AG08396 (cell line): ENCODE measurements at regions not wholly inside any gene's neighbourhood (a gene's known extent, or its start where the extent isn't known, plus 50 kb on each side); places are given as distances from the start of the nearest gene placed in this dataset.

ENCODE experiments used
- DNase-seq: peaks from one replicate; pipeline ENCODE4 v3.0.0; 2012; ENCODE audit warnings: low spot score, mixed read lengths

DNA sequence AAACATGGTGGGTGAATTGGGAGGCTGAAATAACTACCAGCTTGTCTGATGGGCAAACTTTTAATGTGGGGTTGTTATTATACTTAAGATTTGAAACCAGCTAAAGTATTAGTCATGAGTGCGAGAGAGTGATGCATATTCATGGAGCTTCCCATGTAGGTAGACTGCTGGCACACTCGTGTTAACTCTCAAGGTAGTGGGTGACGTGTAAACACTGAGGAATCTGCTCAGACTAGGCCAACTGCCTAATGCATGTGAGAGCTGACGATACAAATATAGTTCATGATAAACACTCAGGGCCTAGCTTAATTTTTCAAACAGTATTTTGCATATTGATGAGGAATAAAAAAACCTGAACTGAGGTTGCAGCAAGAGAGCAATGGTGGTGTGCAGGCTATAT, 1165.7 kb upstream of the PIK3C3 start:
- no peak for DNase-seq

DNA sequence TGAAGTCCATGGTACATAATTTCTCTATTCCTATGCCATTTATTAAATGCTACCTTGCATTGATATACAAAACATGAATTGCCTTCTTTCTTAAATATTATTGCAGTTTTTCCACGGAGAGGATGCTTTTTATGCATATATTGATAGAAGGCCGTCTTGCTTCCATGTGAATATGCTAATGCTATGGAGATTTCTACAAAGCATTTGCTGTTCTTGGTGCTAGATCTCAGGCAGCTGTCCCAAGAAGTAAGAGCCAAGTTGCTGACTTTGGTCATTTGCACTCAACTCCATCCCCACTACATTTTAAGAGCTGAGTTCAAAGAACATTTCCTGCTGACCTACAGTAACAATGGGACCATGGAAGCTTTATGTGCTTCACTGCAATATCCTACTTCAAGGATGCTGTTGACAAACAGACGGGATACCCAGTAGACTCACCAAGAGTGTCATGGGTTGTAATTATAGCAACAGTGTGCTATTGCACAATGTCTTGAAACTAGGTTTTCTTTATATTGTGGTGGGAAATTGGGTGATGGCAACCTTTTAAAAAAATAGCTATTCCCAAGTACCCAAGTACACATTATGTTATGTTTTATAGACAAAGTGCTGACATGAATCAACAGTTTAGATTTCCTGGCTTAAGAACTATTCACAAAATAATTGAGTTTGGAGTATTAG, 1172.4 kb upstream of the PIK3C3 start:
- DNase-seq = no peak

DNA sequence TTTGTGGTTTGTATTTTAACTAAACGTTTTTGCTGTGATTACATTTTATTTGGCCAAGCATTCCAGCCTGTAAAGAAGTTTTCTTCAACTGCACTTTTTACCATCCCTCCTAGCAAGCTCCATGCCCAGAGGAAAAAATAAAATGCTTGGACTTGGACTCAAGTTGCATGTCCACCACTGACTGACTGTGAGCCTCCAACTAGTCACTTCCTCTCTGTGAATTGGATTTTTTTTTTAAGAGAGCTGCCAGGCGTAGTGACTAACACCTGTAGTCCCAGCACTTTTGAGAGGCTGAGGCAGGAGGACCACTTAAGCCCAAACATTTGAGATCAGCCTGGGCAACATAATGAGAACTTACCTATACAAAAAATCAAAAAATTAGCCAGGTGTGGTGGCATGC, 1185.2 kb upstream of the PIK3C3 start:
- no peak for DNase-seq

DNA sequence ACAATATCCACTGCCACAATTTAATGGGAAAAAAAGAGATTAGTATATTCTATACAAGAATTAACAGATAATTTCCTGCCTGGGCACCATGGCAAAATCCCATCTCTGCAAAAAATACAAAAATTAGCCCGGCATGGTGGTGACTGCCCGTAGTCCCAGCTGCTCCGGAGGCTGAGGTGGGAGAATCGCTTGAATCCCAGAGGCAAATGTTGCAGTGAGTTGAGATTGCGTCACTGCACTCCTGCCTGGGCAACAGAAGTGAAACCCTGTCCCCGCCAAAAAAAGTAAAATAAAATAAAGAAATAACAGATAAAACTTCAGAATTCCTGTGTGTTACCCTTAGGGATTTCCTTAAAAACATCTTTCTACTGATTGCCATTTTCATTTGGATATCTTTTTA, 1194.8 kb upstream of the PIK3C3 start:
- no peak for DNase-seq

DNA sequence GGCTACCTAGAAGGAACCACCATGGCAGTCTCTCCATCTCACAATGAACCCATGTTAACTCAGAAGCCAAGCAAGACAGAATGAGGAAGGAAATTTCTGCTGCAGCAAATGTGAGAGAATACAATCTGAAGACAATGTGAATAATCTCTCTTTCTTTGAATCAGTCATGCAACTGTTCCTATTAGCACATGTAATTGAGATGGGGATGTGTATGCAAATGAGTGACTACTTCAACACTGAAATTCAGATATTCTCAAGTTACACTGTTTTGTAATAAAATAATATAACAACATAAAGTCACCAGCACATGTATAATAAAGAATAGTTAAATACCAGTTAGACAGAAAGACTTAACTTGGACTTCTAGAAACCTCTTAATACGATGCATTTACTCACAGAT, 1200.6 kb upstream of the PIK3C3 start:
- DNase-seq = no peak

DNA sequence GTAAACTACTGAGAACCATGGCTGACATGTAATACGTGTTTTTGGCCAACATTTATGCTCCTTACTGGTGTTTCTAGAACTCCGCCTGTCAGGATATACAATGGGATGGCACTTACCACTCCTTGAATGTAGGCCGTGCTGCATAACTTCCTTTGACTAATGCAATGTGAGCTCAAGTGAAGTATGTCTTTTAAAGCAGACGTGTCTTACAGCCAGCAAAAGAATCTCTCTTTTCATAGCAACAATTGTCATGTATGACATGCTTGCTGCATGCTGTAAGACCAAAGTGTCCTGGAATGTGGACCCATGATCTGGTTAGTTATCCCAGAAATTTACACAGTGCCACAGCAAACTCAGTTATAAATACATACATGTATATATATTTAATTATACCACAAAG, 1202.7 kb upstream of the PIK3C3 start:
- DNase-seq = no peak

DNA sequence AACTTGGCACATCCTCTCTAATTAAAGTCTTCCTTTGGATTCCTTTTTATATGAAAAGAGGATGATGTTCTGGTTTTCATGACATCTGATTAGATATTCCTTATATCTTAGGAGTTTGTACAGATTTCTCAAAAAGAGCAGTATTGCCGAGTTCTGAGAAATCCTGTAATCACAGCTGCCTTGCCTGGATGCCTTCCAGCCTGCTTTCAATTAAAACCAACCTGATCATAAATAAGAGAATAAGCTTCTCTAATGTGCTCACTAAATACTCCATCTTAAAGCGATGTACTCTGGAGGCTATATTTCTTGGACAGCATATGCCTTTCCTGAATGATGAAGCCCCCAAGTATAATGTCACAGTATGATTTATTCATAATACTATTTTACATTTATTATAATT, 1203.8 kb upstream of the PIK3C3 start:
- no peak for DNase-seq

DNA sequence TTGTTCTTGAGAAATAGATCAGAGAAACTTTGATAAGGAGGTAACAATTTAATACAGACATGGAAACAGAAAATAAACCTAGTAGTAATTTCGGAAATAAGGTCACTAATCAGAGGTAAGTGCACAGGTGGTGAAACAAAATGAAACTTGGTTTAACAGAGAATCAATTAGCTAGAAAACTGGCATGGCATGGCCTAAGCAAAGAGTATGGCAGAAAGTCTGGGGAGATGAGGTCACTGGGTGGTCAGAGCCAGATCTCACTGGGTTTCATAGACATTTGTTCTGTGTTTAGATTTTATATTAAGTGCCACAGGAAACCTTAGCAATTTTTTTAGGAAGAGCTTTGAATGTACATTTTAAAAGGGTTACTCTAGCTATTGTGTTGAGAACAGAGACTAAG, 1216.0 kb upstream of the PIK3C3 start:
- DNase-seq = no peak

DNA sequence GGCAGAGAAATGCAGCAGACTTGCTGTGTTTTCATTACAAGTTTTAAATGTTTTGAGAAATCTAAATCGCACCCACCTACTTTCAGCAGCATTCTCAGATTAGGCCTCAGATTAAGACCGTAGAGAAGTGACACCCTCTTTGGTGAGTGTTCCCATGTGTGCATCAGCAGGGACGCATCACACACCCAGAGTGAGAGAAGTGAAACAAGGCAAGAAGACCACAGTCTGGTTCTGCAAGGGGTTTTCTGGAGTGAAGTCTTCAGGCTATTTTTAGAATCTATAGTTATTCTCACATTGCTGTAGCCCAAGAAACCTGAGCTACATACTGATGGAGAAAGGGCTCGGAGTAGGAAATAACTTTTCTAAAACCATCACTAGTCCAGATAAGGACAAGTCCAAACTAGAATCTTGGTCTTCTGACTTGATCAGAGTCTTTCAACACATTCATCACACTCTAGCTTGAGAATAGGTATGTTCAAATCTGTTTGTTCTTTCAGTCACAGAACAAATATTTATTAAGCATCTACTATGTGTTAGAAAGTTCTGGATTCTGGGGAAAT, 1216.6 kb upstream of the PIK3C3 start:
- no peak for DNase-seq

DNA sequence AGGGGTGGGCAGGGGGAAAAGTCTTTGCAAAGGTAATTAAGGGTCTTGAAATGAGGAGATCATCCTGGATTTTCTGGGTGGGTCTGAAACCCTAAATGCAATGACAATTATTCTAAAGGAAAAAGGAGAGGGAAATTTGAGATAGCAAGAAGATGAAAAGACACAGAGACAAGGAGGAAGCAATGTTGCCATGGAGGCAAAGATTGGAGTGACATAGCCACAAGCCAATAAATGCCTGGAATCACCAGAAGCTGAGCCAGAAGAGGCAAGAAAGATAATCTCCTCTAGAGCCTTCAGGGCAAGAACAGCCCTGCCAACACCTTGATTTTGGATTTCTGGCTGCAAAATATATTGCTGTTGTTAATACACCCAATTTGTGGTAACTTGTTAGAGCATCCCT, 1246.3 kb upstream of the PIK3C3 start:
- DNase-seq = no peak

DNA sequence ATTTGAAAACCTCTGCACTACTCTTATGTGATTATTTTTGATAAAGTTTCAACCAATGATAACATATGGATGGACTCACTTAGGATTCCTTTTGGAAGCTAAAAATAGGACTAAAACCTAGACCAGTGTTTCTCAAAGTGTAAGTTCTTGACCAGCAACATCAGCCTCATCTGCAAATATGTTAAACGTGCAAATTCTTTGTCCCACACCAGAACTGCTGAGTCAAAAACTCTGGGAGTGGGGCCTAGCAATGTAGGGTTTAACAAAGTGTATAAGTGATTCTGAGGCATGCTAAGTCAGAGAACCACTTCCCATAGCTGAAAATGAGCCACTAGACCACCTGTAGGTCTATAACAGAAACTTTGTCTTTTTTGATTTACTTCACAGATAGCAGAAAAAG, 1247.2 kb upstream of the PIK3C3 start:
- DNase-seq = no peak

DNA sequence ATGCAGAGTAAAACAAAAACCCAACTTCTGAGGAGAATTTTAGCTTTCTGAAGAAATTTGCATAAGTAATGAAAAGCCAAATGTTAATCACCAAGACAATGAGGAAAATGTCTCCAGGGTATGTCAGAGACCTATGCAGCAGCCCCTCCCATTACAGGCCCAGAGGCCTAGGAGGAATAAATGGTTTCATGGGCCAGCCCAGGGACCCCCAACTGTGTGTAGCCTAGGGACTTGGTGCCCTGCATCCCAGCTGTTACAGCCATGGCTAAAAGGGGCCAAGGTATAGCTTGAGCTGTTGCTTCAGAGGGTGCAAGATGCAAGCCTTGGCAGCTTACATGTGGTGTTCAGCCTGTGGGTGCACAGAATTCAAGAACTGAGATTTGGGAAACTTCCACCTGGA, 1256.9 kb upstream of the PIK3C3 start:
- no peak for DNase-seq

DNA sequence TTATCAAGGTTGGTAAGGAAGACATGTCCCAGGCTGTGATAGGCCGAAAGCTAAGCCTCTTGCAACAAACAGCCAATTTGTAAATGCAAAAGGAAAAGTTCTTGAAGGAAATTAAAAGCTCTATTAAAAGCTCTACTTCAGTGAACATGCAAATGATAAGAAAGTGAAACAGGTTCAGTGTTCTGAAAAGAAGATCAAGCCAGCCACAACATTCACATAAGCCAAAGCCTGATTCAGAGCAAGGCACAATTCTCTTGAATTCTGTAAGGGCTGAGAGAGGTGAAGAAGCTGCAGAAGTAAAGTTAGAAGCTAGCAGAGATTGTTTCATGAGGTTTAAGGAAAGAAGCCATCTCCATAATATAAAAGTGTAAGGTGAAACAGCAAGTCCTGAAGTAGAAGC, 1259.5 kb upstream of the PIK3C3 start:
- DNase-seq = no peak

DNA sequence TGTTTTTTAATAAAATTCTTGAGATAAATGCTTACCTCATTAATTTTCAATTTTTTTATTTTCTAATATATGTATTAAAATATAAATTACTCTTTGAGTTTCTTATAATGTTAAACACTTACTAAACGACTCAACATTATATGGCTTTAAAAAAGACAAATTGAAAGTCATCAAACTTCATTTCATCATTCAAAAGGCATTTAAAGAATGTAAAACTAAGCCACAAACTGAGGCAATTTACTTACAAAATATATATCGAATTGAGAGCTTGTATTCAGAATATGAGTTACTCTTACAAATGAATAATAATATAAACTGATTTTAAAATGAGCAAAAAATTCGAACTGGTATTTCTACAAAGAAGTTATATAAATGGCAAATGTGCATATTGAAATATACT, 1262.2 kb upstream of the PIK3C3 start:
- DNase-seq = no peak

DNA sequence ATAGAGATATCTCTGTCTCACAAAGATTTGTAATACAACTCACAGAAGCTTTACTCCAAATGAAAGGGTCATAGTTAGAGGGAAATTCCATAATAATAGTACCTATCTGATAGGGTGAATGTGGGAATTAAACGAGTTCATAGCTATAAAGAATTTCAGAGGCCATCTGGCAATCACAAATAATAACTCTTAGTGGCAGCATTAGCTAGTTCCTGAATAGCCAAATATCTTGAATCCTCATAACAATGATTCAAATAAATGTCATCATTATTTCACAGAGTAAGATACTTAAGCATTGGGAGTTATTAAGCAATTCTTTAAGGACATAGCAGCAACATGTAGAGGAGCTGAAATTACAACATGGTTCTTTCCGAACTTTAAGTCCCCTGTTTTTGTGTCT, 1265.0 kb upstream of the PIK3C3 start:
- DNase-seq = no peak

DNA sequence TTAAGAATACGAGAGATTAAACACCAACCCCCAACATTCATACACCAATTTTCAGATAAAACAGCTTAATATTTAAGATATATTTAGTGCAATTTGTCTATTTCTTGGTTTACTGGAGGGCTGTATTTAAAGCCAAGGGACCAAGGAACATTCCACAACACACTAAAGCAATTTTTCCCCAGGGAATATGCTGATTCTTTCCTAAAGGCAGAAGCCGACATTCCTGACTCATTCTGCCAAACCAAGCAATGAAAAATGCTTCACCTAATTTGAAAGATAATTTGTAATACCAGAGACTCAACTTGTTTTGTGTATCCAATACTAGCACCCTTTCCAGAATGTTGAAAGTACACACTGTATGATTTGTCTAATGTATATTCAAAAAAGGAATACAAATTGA, 1267.6 kb upstream of the PIK3C3 start:
- DNase-seq = no peak

DNA sequence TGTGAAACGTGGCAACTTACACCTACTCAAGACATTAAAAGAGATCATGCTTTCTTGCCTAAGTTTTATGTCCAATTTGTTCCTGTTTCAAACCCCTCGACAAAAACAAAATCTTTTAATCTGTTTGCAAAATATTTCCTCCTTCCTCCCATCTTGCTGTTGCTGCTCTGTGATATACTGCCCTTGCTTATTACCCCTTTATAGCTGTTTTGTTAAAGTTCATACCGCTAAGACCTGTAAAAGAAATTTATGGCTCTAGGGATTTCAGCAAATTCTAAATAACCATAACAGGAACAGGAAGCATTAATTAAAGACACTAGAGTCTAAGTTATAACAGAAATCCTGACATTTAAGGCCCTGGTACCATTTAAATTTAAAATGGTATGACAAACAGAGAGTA, 1268.2 kb upstream of the PIK3C3 start:
- DNase-seq = no peak

DNA sequence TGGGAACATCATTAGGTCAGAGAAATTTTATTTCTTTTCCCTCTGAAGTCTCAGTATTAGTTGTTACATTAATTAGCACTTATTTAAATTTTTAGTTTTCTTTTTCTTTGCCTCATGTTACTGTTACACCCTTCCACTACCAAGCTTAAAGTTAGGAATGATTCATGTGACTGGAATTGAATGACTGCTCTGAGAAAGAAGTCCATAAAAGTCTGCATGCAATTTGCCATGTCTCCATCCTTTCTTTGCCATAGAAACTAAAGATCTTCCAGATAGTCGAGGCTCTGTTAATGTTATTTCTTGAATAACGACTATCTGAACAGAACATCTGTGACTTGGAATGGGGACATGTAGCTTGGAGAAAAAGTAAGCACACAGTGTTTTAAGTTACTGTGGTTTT, 1269.8 kb upstream of the PIK3C3 start:
- no peak for DNase-seq

DNA sequence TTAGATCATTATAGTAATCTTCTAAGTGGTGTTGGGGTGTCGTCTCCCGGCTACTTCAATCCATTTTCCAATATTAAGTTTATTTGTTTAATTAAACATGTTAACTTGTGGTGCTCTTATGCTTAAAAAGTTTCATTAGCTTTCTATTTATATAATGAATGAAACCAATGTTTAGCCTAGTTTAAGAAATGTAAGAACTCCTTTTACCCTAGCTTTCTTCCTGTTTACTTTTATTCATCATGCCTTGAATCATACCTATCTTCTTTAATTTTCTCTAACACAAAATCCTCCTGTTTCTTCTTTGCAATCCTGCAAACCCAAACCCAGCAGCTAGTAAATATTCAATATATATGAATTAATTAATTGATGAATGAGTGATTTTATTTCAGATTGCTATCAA, 1276.7 kb upstream of the PIK3C3 start:
- no peak for DNase-seq

DNA sequence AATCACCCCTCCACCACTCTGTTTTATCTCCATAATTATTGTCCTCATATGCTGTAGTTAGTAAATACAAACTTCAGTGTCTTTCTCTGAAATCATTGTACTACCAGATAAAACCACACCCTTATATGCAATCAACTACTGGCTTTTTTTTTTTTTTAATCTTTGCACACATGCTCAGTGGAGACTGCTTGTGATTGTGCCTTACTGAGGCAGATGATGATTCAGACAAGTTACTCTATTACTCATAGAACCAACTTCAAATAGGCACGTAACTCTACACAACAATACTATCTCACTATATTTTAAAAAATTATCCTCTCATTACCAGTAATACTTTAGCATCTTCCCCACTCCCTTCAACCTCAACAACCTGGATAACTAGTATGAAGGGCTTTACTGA, 1278.4 kb upstream of the PIK3C3 start:
- no peak for DNase-seq

DNA sequence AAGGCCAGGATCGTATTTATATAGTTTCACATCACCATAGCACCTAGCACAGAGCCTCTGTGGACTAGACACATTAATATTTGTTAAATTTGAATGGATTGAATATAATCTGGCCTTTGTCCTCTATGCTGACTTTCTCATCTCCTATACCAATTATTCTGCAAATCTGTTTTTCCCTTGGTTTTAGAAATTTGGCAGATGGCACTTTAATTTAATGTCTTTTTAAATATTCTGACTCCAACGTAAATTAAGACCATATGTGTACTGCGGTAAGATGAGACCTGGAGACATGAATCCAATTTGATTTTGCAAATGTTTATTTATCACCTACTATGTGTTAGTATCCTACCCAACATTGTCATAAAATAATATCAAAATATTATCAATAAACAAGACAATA, 1281.9 kb upstream of the PIK3C3 start:
- DNase-seq = no peak

DNA sequence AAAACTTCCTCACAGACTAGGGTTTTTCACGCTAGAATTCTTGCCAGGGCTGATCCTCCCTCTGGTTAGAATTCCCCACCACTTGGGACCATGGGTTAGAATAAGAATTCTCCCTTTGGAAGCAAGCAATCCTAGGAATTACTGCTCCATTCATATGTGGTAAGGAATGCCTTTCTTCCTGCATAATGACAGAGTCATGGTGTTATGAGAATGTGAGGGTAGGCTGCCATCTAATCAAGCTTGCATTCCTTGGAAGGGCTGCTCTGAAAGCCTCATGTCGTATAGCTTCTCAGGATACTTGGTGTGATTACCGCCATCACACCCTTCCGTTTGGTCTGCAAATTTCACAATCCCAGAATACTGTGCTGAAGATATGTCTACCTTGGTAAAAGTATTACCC, 1282.4 kb upstream of the PIK3C3 start:
- no peak for DNase-seq

DNA sequence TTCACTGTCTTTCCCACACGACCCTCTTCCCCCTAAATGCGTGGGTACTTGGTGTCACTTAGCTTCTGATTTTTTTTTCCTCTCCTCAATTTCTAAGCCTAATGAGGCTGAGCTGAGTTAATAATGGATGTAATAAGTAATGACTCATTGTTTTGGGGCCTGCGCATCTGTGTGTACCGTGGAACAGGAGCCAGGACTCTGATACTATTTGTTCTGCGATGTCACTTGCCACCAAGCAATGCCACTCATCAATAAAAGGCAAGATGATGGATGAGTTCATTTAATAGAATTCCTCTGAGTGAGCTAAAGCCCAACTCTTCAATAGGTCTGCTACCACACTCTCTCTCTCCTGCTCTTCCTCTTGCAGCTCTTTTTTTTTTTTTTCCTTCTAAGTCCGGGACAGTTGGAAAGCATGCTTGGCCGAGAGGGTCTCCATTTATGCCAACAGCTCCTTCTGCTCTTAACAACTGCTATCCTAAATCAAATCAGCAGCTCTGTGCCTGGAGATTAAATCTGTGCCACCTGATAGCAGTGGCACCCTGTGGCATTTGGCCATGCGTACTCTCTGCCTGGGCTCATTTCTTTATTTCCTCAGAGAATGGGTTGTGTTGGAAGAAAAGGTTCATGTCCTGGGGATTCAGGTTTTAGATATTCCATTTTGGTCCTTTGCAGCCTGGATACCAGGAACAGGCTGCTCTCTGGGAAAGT, 1284.2 kb upstream of the PIK3C3 start:
- no peak for DNase-seq

DNA sequence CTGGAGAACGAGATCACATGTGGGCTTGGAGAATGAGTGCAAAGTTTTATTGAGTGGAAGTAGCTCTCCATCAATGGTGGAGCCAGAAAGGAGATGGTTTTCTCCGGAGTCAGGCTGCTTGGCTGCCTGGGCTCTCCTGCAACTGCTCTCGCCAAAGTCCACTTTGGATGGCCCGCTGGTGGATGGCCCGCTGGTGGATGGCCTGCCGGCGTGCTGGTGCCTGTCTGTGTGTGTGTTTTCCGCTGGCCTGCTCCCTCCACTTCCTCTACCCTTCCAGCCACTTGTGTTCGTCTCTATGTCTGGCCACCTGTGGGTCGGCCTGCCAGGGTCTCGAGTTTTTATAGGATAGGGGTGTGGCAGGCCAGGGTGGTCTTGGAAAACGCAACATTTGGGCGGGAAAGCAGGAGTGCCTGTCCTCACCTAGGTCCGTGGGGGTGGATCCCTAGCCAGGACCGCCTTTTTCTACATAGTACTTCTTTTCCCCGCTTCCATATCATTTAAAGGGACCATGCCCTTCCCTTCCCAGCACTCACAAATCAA, 1292.1 kb upstream of the PIK3C3 start:
- no peak for DNase-seq
